GM18868 (cell line): ENCODE measurements at regions not wholly inside any gene's neighbourhood (a gene's known extent, or its start where the extent isn't known, plus 50 kb on each side); places are given as distances from the start of the nearest gene placed in this dataset.

ENCODE experiments used
- ATAC-seq: cut with Tn5 transposase; IDR thresholded peaks from one replicate; pipeline ENCODE4 v1.9.1; 2021; ENCODE audit warnings: mild to moderate bottlenecking, moderate library complexity; ENCODE audit not compliant: unreplicated experiment

- peak; percentile 88 for ATAC-seq
These were observed 109.1 kb downstream of the LMO4 start for GRCh38 chr1:87437663-87438295.

GRCh38 chr1:87439821-87440220 is 111.1 kb downstream of the LMO4 start:
- no peak for ATAC-seq

GRCh38 chr1:87449348-87449963 is 120.8 kb downstream of the LMO4 start:
- ATAC-seq: peak; percentile 88

- ATAC-seq: no peak
These were observed 121.5 kb downstream of the LMO4 start for GRCh38 chr1:87450136-87450535.

- ATAC-seq: no peak
These were observed 122.0 kb downstream of the LMO4 start for GRCh38 chr1:87450615-87451209.

GRCh38 chr1:87451229-87451920 is 122.7 kb downstream of the LMO4 start:
- no peak for ATAC-seq

- ATAC-seq: no peak
These were observed 124.0 kb downstream of the LMO4 start for GRCh38 chr1:87452648-87453047.

GRCh38 chr1:87457408-87457807 is 128.7 kb downstream of the LMO4 start:
- ATAC-seq: no peak

- no peak for ATAC-seq
These were observed 134.2 kb downstream of the LMO4 start for GRCh38 chr1:87462894-87463293.

GRCh38 chr1:87464022-87464490 is 135.4 kb downstream of the LMO4 start:
- peak; percentile 63 for ATAC-seq

- no peak for ATAC-seq
These were observed 137.9 kb downstream of the LMO4 start for GRCh38 chr1:87466621-87467020.

GRCh38 chr1:87472716-87473115 is 144.0 kb downstream of the LMO4 start:
- ATAC-seq: no peak

- ATAC-seq: no peak
These were observed 144.6 kb downstream of the LMO4 start for GRCh38 chr1:87473203-87473661.

- ATAC-seq: no peak
These were observed 145.4 kb downstream of the LMO4 start for GRCh38 chr1:87474098-87474497.

- no peak for ATAC-seq
These were observed 149.6 kb downstream of the LMO4 start for GRCh38 chr1:87478231-87478630.

GRCh38 chr1:87495147-87495546 is 166.5 kb downstream of the LMO4 start:
- no peak for ATAC-seq

- no peak for ATAC-seq
These were observed 167.2 kb downstream of the LMO4 start for GRCh38 chr1:87495870-87496269.

GRCh38 chr1:87497380-87498203 is 168.9 kb downstream of the LMO4 start:
- ATAC-seq: no peak

GRCh38 chr1:87501738-87502137 is 173.1 kb downstream of the LMO4 start:
- ATAC-seq: no peak

- ATAC-seq: no peak
These were observed 176.8 kb downstream of the LMO4 start for GRCh38 chr1:87505391-87505983.
